Glomerular endothelial cell (primary cell): ENCODE measurements at regions not wholly inside any gene's neighbourhood (a gene's known extent, or its start where the extent isn't known, plus 50 kb on each side); places are given as distances from the start of the nearest gene placed in this dataset.

ENCODE experiments used
- DNase-seq: peaks from one replicate; pipeline ENCODE4 v3.0.0-alpha.2; 2011; ENCODE audit warnings: low read depth, low spot score; ENCODE audit errors: extremely low read depth

DNA sequence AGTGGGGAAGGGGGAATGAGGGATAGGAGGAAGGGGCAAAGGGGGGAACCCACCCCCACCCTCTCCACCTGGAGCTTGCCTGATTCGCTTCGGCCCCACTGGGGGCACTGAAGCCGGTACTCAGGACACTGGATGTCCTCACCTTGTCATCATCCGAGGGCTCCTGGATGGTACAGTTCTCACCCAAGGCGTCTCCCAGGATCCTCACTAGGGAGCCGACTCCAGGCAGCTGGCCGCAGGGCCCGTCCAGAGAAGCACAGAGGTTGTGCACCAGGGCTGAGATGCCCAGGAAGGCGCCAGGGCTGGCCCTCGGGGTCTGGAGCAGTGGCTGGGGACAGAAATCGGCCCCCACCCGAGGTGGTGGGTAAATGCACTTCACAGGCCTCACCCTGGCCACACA is 92.3 kb downstream of the LITAF start:
- DNase-seq = no peak

DNA sequence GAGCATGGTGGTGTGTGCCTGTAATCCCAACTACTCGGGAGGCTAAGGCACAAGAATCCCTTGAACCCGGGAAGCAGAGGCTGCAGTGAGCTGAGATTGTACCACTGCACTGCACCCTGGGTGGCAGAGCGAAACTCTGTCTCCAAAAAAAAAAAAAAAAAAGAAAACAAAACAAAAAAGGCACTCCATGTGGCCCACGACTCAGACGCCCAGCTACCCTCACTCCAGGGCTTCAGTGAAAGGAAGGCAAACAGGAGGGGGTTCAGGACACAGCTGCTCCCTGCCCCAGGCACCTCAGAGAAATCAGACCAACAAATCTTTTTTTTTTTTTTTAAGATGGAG is 91.7 kb downstream of the LITAF start:
- no peak for DNase-seq
